ENCODE measurements at regions not wholly inside any gene's neighbourhood (a gene's known extent, or its start where the extent isn't known, plus 50 kb on each side); places are given as distances from the start of the nearest gene placed in this dataset.
"Not testable (repeated sequence)": the region's sequence is repeated elsewhere in the genome, so short reads cannot be mapped to it uniquely, and the experiment has no call there.

- DNase-seq: no peak
These were observed 72.7 kb upstream of the NALF2 start for GRCh38 chrX:69431420-69431819.

GRCh38 chrX:69430785-69431184 lies 73.3 kb upstream of the NALF2 start:
- DNase-seq: no peak

- no peak for DNase-seq
These were observed 74.6 kb upstream of the NALF2 start for GRCh38 chrX:69429339-69430015.

- no peak for DNase-seq
These were observed 75.9 kb upstream of the NALF2 start for GRCh38 chrX:69428216-69428615.

- no peak for DNase-seq
These were observed 79.2 kb upstream of the NALF2 start for GRCh38 chrX:69424910-69425309.

- no peak for DNase-seq
These were observed 80.0 kb upstream of the NALF2 start for GRCh38 chrX:69424161-69424560.

GRCh38 chrX:69422208-69422607 lies 81.9 kb upstream of the NALF2 start:
- not testable (repeated sequence) for DNase-seq

- DNase-seq: no peak
These were observed 88.4 kb upstream of the NALF2 start for GRCh38 chrX:69415698-69416097.

GRCh38 chrX:69412661-69413060 lies 91.5 kb upstream of the NALF2 start:
- no peak for DNase-seq

GRCh38 chrX:69398881-69399280 lies 105.2 kb upstream of the NALF2 start:
- no peak for DNase-seq

GRCh38 chrX:69396916-69397315 lies 107.2 kb upstream of the NALF2 start:
- DNase-seq: no peak

- DNase-seq: no peak
These were observed 108.8 kb upstream of the NALF2 start for GRCh38 chrX:69395306-69395705.

- no peak for DNase-seq
These were observed 115.0 kb upstream of the NALF2 start for GRCh38 chrX:69389101-69389501.

- DNase-seq: no peak
These were observed 115.6 kb upstream of the NALF2 start for GRCh38 chrX:69388526-69388925.

GRCh38 chrX:69387567-69388487 lies 116.3 kb upstream of the NALF2 start:
- DNase-seq: peak; percentile 1

GRCh38 chrX:69386681-69387080 lies 117.4 kb upstream of the NALF2 start:
- DNase-seq: no peak

- no peak for DNase-seq
These were observed 124.7 kb upstream of the NALF2 start for GRCh38 chrX:69379412-69379811.

GRCh38 chrX:69374569-69374968 lies 129.6 kb upstream of the NALF2 start:
- no peak for DNase-seq

GRCh38 chrX:69372435-69372834 lies 131.7 kb upstream of the NALF2 start:
- DNase-seq: no peak

- DNase-seq: no peak
These were observed 133.0 kb upstream of the NALF2 start for GRCh38 chrX:69371159-69371558.

- DNase-seq: no peak
These were observed 134.1 kb upstream of the NALF2 start for GRCh38 chrX:69369999-69370398.

GRCh38 chrX:69366183-69366582 lies 137.9 kb upstream of the NALF2 start:
- no peak for DNase-seq

- no peak for DNase-seq
These were observed 138.4 kb upstream of the NALF2 start for GRCh38 chrX:69365755-69366154.

GRCh38 chrX:69365349-69365748 lies 138.8 kb upstream of the NALF2 start:
- no peak for DNase-seq
